ELR (cell line): ENCODE measurements at regions not wholly inside any gene's neighbourhood (a gene's known extent, or its start where the extent isn't known, plus 50 kb on each side); places are given as distances from the start of the nearest gene placed in this dataset.
"Not testable (repeated sequence)": the region's sequence is repeated elsewhere in the genome, so short reads cannot be mapped to it uniquely, and the experiment has no call there.

Source experiments
- DNase-seq: peaks from one replicate; pipeline ENCODE4 v3.0.0-alpha.2; 2015; ENCODE audit warnings: low read depth

- DNase-seq: no peak
Measured at GRCh38 chr1:184183919-184184318, 132.4 kb downstream of the TSEN15 start.

DNA sequence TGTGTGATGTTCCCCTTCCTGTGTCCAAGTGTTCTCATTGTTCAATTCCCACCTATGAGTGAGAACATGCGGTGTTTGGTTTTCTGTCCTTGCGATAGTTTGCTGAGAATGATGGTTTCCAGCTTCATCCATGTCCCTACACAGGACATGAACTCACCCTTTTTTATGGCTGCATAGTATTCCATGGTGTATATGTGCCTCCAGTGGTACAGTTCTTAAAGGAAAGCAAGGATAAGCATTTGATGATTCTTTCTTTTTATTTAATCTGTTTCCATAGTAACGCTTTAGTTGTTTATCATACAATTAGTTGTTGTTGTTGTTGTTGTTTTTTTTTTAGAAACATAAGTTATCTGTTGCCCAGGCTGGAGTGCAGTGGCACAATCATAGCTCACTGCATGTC lies 133.1 kb downstream of the TSEN15 start:
- not testable (repeated sequence) for DNase-seq

- no peak for DNase-seq
Measured at GRCh38 chr1:184185347-184185746, 133.8 kb downstream of the TSEN15 start.

GRCh38 chr1:184186167-184186566 lies 134.6 kb downstream of the TSEN15 start:
- DNase-seq: no peak

- DNase-seq: no peak
Measured at GRCh38 chr1:184187097-184187496, 135.6 kb downstream of the TSEN15 start.

- no peak for DNase-seq
Measured at GRCh38 chr1:184188037-184188436, 136.5 kb downstream of the TSEN15 start.

DNA sequence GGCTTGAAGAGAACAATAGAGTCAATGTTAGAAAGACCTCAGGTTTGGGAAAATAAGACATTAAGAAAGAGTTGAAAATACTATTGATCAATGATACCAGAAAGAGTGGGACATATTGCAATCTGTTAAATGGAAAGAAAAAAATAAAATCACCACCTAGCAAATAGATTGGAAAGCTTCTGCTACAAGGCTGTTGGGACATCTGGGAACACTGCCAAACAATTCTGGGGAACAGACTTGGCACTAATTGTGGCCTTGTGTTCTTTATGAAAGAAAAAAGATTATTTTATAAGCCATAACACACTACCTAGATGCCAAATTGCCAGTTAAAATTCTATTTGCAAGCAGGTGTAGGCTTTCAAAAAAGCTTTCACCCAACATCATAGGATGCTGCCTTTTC lies 137.8 kb downstream of the TSEN15 start:
- DNase-seq: no peak

DNA sequence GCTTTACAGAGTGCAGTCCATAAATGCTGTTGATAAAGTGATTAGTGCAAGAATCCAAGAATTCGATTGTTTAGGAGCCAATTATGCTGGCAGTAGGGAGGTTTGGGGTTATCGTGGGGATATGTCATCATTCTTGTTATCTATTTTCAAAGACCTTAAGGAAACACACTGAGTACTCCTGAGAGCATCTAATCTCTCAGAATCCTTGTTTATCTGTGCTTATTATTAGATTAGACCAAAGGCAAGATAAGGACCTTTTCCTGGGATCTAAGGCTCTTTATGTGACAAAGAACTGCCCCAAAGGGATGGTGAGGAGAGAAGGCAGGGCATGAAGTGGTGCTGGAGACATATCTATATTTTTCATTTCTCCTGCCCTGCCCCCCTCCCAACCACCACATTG lies 139.1 kb downstream of the TSEN15 start:
- no peak for DNase-seq

DNA sequence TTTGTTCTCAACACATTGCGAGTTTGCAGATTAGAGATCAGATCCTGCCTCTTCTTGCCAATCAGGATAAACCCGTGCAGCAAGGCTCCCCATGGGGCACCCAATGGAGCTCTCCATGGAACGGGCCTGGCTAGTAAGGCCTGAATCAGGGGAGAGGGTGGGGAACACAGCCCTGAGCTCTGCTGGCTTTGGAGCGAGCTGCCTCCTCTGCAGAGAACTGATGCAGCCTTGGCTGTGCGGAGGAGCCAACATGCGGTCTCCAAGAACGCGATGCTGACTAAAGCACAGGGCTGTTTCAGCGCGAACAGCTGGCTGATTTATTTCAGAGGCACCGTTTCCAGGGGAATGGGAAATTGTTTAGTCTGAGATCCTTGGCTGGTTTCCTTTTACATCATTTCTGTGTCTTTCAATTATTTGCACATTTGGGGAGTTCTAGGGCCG lies 139.7 kb downstream of the TSEN15 start:
- peak; percentile 49 for DNase-seq

- no peak for DNase-seq
Measured at GRCh38 chr1:184192796-184193195, 141.3 kb downstream of the TSEN15 start.

DNA sequence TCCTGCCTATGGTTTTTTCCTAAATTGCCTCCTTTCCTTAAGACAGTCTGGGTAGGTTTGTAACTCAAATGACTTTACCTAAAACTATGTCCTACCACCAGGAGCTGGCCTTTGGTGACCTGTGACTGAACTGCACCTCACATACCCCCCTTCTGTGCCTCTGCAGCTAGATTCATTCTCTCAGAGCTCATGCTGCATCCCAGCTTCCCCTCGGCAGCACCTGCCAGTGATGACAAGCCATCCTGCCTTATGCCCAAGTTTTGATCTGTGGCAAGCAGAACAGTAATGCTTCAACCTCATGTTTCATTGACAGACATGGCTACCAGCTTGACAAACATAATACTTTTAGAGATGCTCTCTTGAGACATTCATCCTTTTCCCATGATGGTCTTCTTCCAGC lies 141.9 kb downstream of the TSEN15 start:
- peak; percentile 4 for DNase-seq

DNA sequence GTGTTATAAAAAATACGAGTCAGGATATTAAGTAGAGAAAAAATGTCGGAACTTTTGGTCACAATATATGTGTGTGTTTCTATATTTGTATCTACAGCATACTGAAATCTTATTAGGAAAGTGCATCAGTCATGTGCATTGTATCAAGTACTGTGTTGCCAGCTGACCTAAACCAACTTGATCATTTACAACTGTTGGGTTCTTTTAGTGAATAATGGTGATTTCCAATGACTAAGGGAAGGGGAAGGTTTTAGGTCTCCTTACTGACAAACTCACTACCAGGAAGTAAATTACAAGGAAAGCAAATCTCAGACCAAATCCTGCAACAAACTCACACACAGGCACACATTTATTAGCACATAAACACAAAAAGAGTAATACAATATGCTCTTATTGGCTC lies 142.7 kb downstream of the TSEN15 start:
- DNase-seq: no peak

DNA sequence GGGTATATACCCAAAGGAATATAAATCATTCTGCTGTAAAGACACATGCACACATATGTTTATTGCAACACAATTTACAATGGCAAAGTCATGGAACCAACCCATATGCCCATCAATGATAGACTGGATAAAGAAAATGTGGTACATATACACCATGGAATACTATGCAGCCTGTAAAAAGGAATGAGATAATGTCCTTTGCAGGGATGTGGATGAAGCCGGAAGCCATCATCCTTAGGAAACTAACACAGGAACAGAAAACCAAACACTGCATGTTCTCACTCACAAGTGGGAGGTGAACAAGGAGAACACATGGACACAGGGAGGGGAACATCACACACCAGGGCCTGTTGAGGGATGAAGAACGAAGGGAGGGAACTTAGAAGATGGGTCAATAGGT lies 144.2 kb downstream of the TSEN15 start:
- DNase-seq: not testable (repeated sequence)

- no peak for DNase-seq
Measured at GRCh38 chr1:184197831-184198230, 146.3 kb downstream of the TSEN15 start.

DNA sequence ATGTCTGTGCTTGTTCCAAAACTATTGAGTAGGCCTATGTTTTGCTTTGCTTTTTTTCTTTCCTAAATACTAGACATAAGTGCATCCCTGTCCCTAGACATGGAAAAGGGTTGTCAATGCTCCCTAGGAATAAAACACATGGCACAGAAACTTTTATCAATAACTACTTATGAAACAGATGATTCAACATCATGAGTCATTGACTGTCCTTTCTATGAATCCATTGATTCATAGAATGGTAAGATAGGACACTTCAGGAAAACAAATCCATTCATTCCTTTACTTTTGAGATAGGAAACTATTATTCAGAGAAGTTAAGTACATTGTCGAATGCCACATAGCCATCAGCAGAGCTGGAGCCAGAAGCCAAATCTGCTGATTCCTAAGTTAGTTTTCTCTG lies 147.5 kb downstream of the TSEN15 start:
- DNase-seq: peak; percentile 75

GRCh38 chr1:184199438-184200085 lies 148.0 kb downstream of the TSEN15 start:
- DNase-seq: no peak

GRCh38 chr1:184208622-184209021 lies 157.1 kb downstream of the TSEN15 start:
- DNase-seq: no peak

GRCh38 chr1:184210031-184210430 lies 158.5 kb downstream of the TSEN15 start:
- no peak for DNase-seq

DNA sequence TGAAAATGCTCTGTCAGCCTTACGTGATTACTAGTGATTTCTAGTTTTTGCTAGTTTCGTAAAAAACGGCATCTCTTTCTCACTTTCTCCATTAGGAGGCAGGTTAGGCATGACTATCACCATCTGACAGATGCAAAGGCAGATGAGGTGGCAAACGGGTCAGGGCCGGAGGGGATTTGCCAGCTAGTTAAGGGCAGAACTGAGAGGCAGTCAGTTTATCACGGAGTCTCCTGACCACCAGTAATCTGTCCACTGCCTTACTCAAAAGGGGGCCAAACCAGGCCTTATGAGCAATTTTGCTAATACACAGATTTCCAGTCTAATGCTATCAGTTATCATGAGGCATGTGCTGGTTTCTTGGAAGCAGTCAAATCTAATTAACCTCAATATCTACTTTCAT lies 159.3 kb downstream of the TSEN15 start:
- no peak for DNase-seq

DNA sequence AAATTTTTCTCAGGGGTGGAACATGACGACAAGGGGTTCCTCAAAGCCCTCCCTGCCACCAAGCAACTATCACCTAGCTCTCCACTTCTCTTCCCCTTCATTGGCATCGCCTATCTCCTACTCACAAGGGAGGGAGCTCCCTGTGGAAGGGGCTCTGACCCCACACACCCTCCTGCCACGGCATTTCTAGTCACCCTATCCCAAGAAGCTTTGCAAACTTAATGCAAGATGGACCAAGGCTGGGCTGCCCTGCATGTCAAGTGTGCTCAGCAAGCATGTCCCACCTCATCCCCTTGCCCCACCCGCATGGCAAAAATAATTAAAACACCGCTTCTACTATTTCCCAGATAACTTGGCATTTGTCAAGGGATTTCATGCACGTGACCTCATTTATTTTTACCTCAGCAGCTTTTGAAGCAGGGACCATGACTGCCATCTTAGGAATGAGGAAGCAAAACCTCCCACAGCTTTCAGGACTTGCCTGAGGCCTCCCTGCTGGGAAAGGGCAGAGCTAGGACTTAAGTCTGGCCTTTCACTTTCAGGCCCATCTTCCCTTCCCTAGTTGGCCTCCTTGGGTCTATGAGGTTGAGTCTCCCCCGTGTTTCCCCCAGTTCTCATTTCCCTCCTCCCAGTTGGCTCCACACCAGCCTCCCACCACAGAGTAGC lies 161.3 kb downstream of the TSEN15 start:
- peak; percentile 78 for DNase-seq

GRCh38 chr1:184214128-184214527 lies 162.6 kb downstream of the TSEN15 start:
- DNase-seq: no peak

DNA sequence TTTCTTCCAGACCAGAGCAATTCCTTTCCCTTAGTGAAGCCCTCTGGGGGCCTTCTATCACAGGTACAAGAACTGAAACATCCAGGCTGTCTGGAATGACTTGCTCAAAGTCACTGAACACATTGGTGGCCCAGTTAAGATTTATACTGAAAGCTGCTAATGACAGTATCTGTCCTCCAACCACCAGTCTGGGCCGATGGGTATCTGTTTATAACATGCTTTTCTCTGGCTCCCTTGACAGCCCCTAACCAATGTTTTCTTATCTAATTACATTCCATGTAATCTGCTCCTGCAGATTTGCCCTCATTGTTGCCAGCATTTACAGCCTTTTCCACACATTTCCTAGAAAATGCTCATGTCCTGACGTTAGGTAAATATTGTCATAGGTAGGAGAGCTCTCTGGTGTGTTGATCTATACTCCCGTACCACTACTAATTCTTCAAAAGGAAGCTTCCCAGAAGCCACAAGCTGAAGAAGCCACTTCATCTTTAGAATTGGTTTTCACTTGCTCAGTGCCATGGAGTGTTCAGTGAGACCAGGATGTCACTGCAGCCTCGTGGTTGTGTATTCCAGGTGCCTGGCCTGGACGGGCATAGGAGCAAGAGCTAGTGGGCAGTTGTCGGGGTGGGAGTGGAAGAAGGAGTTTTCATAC lies 163.9 kb downstream of the TSEN15 start:
- no peak for DNase-seq

- DNase-seq: no peak
Measured at GRCh38 chr1:184218458-184219075, 167.0 kb downstream of the TSEN15 start.
